C4-2B (cell line): ENCODE measurements at regions not wholly inside any gene's neighbourhood (a gene's known extent, or its start where the extent isn't known, plus 50 kb on each side); places are given as distances from the start of the nearest gene placed in this dataset.

Source experiments
- H3K27ac ChIP-seq: fragments of 450-650 bp; 2 replicates; pipeline ENCODE4 v1.5.1; 2017
- CTCF ChIP-seq: fragments of 450-650 bp; conservative IDR thresholded peaks from 2 replicates; pipeline ENCODE4 v1.5.1; 2017; ENCODE audit warnings: mild to moderate bottlenecking
- ZFX ChIP-seq: fragments of 450-650 bp; IDR thresholded peaks from 2 replicates; pipeline ENCODE4 v1.6.1; 2017

GRCh38 chr10:78263521-78263988, 229.9 kb downstream of the RPS24 start:
- no peak for TF ChIP-seq CTCF
- H3K27ac ChIP-seq: no peak overlapping the region

GRCh38 chr10:78264361-78264760, 230.7 kb downstream of the RPS24 start:
- TF ChIP-seq CTCF (no peak), ZFX (no peak)
- H3K27ac ChIP-seq: no peak overlapping the region

GRCh38 chr10:78266741-78267469, 233.2 kb downstream of the RPS24 start:
- H3K27ac ChIP-seq: no peak overlapping the region
- TF ChIP-seq CTCF (no peak), ZFX (no peak)

- no peak for TF ChIP-seq ZFX
- no peak for TF ChIP-seq CTCF
- H3K27ac ChIP-seq: no peak overlapping the region
Observed at GRCh38 chr10:78267598-78267997, 233.9 kb downstream of the RPS24 start.

- no peak for TF ChIP-seq CTCF
- no peak for TF ChIP-seq ZFX
- no peak overlapping the region for H3K27ac ChIP-seq
Observed at GRCh38 chr10:78269060-78269459, 235.4 kb downstream of the RPS24 start.

GRCh38 chr10:78272329-78272728, 238.7 kb downstream of the RPS24 start:
- TF ChIP-seq CTCF: no peak
- TF ChIP-seq ZFX: no peak
- no peak overlapping the region for H3K27ac ChIP-seq

GRCh38 chr10:78274491-78274890, 240.8 kb downstream of the RPS24 start:
- H3K27ac ChIP-seq: no peak overlapping the region
- no peak for TF ChIP-seq ZFX
- TF ChIP-seq CTCF: no peak
